BE2C (cell line): ENCODE measurements at regions not wholly inside any gene's neighbourhood (a gene's known extent, or its start where the extent isn't known, plus 50 kb on each side); places are given as distances from the start of the nearest gene placed in this dataset.

Experiments
- DNase-seq: peaks from one replicate; pipeline ENCODE4 v3.0.0-alpha.2; 2020
- H3K27me3 ChIP-seq: fragments of 250-450 bp; sonication (Bioruptor Pico); 2 replicates; pipeline ENCODE4 v1.5.1; 2020; ENCODE audit warnings: mild to moderate bottlenecking
- H3K36me3 ChIP-seq: fragments of 250-450 bp; sonication (Bioruptor Pico); 2 replicates; pipeline ENCODE4 v1.5.1; 2020; ENCODE audit warnings: mild to moderate bottlenecking
- H3K4me1 ChIP-seq: fragments of 250-450 bp; sonication (Bioruptor Pico); 2 replicates; pipeline ENCODE4 v1.5.1; 2020
- H3K4me3 ChIP-seq: 2 replicates; pipeline ENCODE4 v1.5.1; 2011; ENCODE audit warnings: low read depth, low read length
- H3K9me3 ChIP-seq: fragments of 250-450 bp; sonication (Bioruptor Pico); 2 replicates; pipeline ENCODE4 v1.5.1; 2020
- CTCF ChIP-seq: IDR thresholded peaks from 2 replicates; pipeline ENCODE4 v1.5.1; 2012; ENCODE audit warnings: mild to moderate bottlenecking, low read depth, low read length

- no peaks in the 10 kb centered on the region for H3K27me3 ChIP-seq
- no peaks in the 10 kb centered on the region for H3K4me1 ChIP-seq
- no peak for TF ChIP-seq CTCF
- H3K4me3 ChIP-seq: no peak overlapping the region
- no peaks in the 10 kb centered on the region for H3K9me3 ChIP-seq
- H3K36me3 ChIP-seq: no peaks in the 10 kb centered on the region
- no peak for DNase-seq
Measured at GRCh38 chr2:121004359-121004758, 268.7 kb downstream of the GLI2 start.

- DNase-seq: no peak
- no peak for TF ChIP-seq CTCF
- no peak overlapping the region for H3K4me3 ChIP-seq
- H3K36me3 ChIP-seq: no peaks in the 10 kb centered on the region
- H3K9me3 ChIP-seq: no peaks in the 10 kb centered on the region
- no peaks in the 10 kb centered on the region for H3K27me3 ChIP-seq
- no peaks in the 10 kb centered on the region for H3K4me1 ChIP-seq
Measured at GRCh38 chr2:121004950-121005349, 269.3 kb downstream of the GLI2 start.

- Histone ChIP-seq H3K4me3 (no peak overlapping the region), H3K36me3 (no peaks in the 10 kb centered on the region), H3K9me3 (no peaks in the 10 kb centered on the region), H3K27me3 (no peaks in the 10 kb centered on the region), H3K4me1 (no peaks in the 10 kb centered on the region)
- no peak for TF ChIP-seq CTCF
- no peak for DNase-seq
Measured at GRCh38 chr2:121005453-121005852, 269.8 kb downstream of the GLI2 start.

- Histone ChIP-seq H3K4me3 (no peak overlapping the region), H3K4me1 (no peaks in the 10 kb centered on the region), H3K36me3 (no peaks in the 10 kb centered on the region), H3K9me3 (no peaks in the 10 kb centered on the region), H3K27me3 (no peaks in the 10 kb centered on the region)
- no peak for TF ChIP-seq CTCF
- no peak for DNase-seq
Measured at GRCh38 chr2:121006743-121007489, 271.2 kb downstream of the GLI2 start.

GRCh38 chr2:121007490-121007853 lies 271.8 kb downstream of the GLI2 start:
- Histone ChIP-seq H3K9me3 (no peaks in the 10 kb centered on the region), H3K4me3 (no peak overlapping the region), H3K36me3 (no peaks in the 10 kb centered on the region), H3K4me1 (no peaks in the 10 kb centered on the region), H3K27me3 (no peaks in the 10 kb centered on the region)
- TF ChIP-seq CTCF: no peak
- DNase-seq: no peak

- Histone ChIP-seq H3K9me3 (no peaks in the 10 kb centered on the region), H3K4me3 (no peak overlapping the region), H3K4me1 (no peaks in the 10 kb centered on the region), H3K36me3 (no peaks in the 10 kb centered on the region), H3K27me3 (no peaks in the 10 kb centered on the region)
- peak; percentile 47 for DNase-seq
- TF ChIP-seq CTCF: peak; percentile 45
Measured at GRCh38 chr2:121008975-121009374, 273.3 kb downstream of the GLI2 start.
